ENCODE measurements at regions not wholly inside any gene's neighbourhood (a gene's known extent, or its start where the extent isn't known, plus 50 kb on each side); places are given as distances from the start of the nearest gene placed in this dataset.

- peak in 1 of 3 donors; percentile 2 for DNase-seq (ENCODE audit: low read depth in 3 of 3, low spot score in 1 of 3)
These were observed 82.9 kb downstream of the FAM43A start for GRCh38 chr3:194768586-194768985.

GRCh38 chr3:194769020-194769643 is 83.4 kb downstream of the FAM43A start:
- peak; percentile 72 to 80 (median 75) for DNase-seq (ENCODE audit: low read depth in 3 of 3, low spot score in 1 of 3)

- no peak for DNase-seq (ENCODE audit: low read depth in 3 of 3, low spot score in 1 of 3)
These were observed 86.7 kb downstream of the FAM43A start for GRCh38 chr3:194772241-194773000.

GRCh38 chr3:194773216-194773615 is 87.5 kb downstream of the FAM43A start:
- no peak for DNase-seq (ENCODE audit: low read depth in 3 of 3, low spot score in 1 of 3)

- no peak for DNase-seq (ENCODE audit: low read depth in 3 of 3, low spot score in 1 of 3)
These were observed 88.2 kb downstream of the FAM43A start for GRCh38 chr3:194773771-194774455.

GRCh38 chr3:194775266-194775665 is 89.6 kb downstream of the FAM43A start:
- DNase-seq (ENCODE audit: low read depth in 3 of 3, low spot score in 1 of 3): no peak

- no peak for DNase-seq (ENCODE audit: low read depth in 3 of 3, low spot score in 1 of 3)
These were observed 90.0 kb downstream of the FAM43A start for GRCh38 chr3:194775731-194776130.

- no peak for DNase-seq (ENCODE audit: low read depth in 3 of 3, low spot score in 1 of 3)
These were observed 92.0 kb downstream of the FAM43A start for GRCh38 chr3:194777729-194778128.

- no peak for DNase-seq (ENCODE audit: low read depth in 3 of 3, low spot score in 1 of 3)
These were observed 94.1 kb downstream of the FAM43A start for GRCh38 chr3:194779729-194780224.

GRCh38 chr3:194780706-194781105 is 95.0 kb downstream of the FAM43A start:
- no peak for DNase-seq (ENCODE audit: low read depth in 3 of 3, low spot score in 1 of 3)

GRCh38 chr3:194781617-194782016 is 95.9 kb downstream of the FAM43A start:
- no peak for DNase-seq (ENCODE audit: low read depth in 3 of 3, low spot score in 1 of 3)

GRCh38 chr3:194782698-194783404 is 97.2 kb downstream of the FAM43A start:
- DNase-seq (ENCODE audit: low read depth in 3 of 3, low spot score in 1 of 3): no peak

- DNase-seq (ENCODE audit: low read depth in 3 of 3, low spot score in 1 of 3): no peak
These were observed 98.7 kb downstream of the FAM43A start for GRCh38 chr3:194784361-194784760.

- no peak for DNase-seq (ENCODE audit: low read depth in 3 of 3, low spot score in 1 of 3)
These were observed 99.6 kb downstream of the FAM43A start for GRCh38 chr3:194785315-194785714.

GRCh38 chr3:194787072-194787471 is 101.4 kb downstream of the FAM43A start:
- no peak for DNase-seq (ENCODE audit: low read depth in 3 of 3, low spot score in 1 of 3)

- DNase-seq (ENCODE audit: low read depth in 3 of 3, low spot score in 1 of 3): no peak
These were observed 102.0 kb downstream of the FAM43A start for GRCh38 chr3:194787650-194788049.

GRCh38 chr3:194792368-194792767 is 106.7 kb downstream of the FAM43A start:
- DNase-seq (ENCODE audit: low read depth in 3 of 3, low spot score in 1 of 3): no peak

GRCh38 chr3:194797555-194798250 is 112.0 kb downstream of the FAM43A start:
- no peak for DNase-seq (ENCODE audit: low read depth in 3 of 3, low spot score in 1 of 3)

GRCh38 chr3:194798486-194798885 is 112.8 kb downstream of the FAM43A start:
- no peak for DNase-seq (ENCODE audit: low read depth in 3 of 3, low spot score in 1 of 3)

- DNase-seq (ENCODE audit: low read depth in 3 of 3, low spot score in 1 of 3): no peak
These were observed 114.3 kb downstream of the FAM43A start for GRCh38 chr3:194800002-194800401.
